ENCODE measurements at regions not wholly inside any gene's neighbourhood (a gene's known extent, or its start where the extent isn't known, plus 50 kb on each side); places are given as distances from the start of the nearest gene placed in this dataset.

- Histone ChIP-seq H3K4me3 (no peak overlapping the region), H3K27me3 (no peaks in the 10 kb centered on the region), H3K9me3 (no peaks in the 10 kb centered on the region), H3K36me3 (no peaks in the 10 kb centered on the region), H3K27ac (no peak overlapping the region), H3K4me1 (ENCODE audit: insufficient read depth) (no peaks in the 10 kb centered on the region)
- TF ChIP-seq EP300 (IDR thresholded peaks at IDR 0.05) = no peak
- TF ChIP-seq CTCF (IDR thresholded peaks at IDR 0.05) = no peak
- TF ChIP-seq POLR2A (IDR thresholded peaks at IDR 0.05) = no peak
- no peak for DNase-seq
- intact Hi-C loops (cut with DNase I) = no loop called here
These were observed 158.9 kb downstream of the PPP1R2C start for GRCh38 chrX:42619068-42619467.

- no peak overlapping the region for H3K4me3 ChIP-seq
- intact Hi-C loops (cut with DNase I) = no loop called here
- H3K4me1 ChIP-seq (ENCODE audit: insufficient read depth) = no peaks in the 10 kb centered on the region
- H3K36me3 ChIP-seq = no peaks in the 10 kb centered on the region
- no peak overlapping the region for H3K27ac ChIP-seq
- H3K9me3 ChIP-seq = no peaks in the 10 kb centered on the region
- WGBS, 3 donors = 56 to 63% (median 62%) methylated on average over 2 of the region's 2 CpGs
- DNase-seq = no peak
- no peak for TF ChIP-seq CTCF (IDR thresholded peaks at IDR 0.05)
- TF ChIP-seq EP300 (IDR thresholded peaks at IDR 0.05) = no peak
- TF ChIP-seq POLR2A (IDR thresholded peaks at IDR 0.05) = no peak
- no peaks in the 10 kb centered on the region for H3K27me3 ChIP-seq
These were observed 161.0 kb downstream of the PPP1R2C start for GRCh38 chrX:42616981-42617380.

GRCh38 chrX:42615161-42615563 is 162.8 kb downstream of the PPP1R2C start:
- Histone ChIP-seq H3K27ac (no peak overlapping the region), H3K4me3 (no peak overlapping the region), H3K4me1 (ENCODE audit: insufficient read depth) (no peaks in the 10 kb centered on the region), H3K9me3 (no peaks in the 10 kb centered on the region), H3K36me3 (no peaks in the 10 kb centered on the region), H3K27me3 (no peaks in the 10 kb centered on the region)
- intact Hi-C loops (cut with DNase I) = no loop called here
- TF ChIP-seq POLR2A (IDR thresholded peaks at IDR 0.05) = no peak
- TF ChIP-seq CTCF (IDR thresholded peaks at IDR 0.05) = no peak
- TF ChIP-seq EP300 (IDR thresholded peaks at IDR 0.05) = no peak
- DNase-seq = no peak
- 50 to 60% (median 52%) methylated on average over 1 of the region's 1 CpG for WGBS, 3 donors

GRCh38 chrX:42606591-42606990 is 171.4 kb downstream of the PPP1R2C start:
- no peak overlapping the region for H3K4me3 ChIP-seq
- no peak overlapping the region for H3K27ac ChIP-seq
- TF ChIP-seq CTCF (IDR thresholded peaks at IDR 0.05) (no peak), POLR2A (IDR thresholded peaks at IDR 0.05) (no peak), EP300 (IDR thresholded peaks at IDR 0.05) (no peak)
- no peaks in the 10 kb centered on the region for H3K27me3 ChIP-seq
- no peak for DNase-seq
- no peaks in the 10 kb centered on the region for H3K9me3 ChIP-seq
- WGBS, 3 donors = 90 to 98% (median 93%) methylated on average over 4 of the region's 4 CpGs
- intact Hi-C loops (cut with DNase I) = no loop called here
- no peaks in the 10 kb centered on the region for H3K4me1 ChIP-seq (ENCODE audit: insufficient read depth)
- H3K36me3 ChIP-seq = no peaks in the 10 kb centered on the region

GRCh38 chrX:42604302-42604701 is 173.7 kb downstream of the PPP1R2C start:
- WGBS, 3 donors = 82 to 96% (median 90%) methylated on average over 2 of the region's 2 CpGs
- Histone ChIP-seq H3K27me3 (no peaks in the 10 kb centered on the region), H3K27ac (no peak overlapping the region), H3K9me3 (no peaks in the 10 kb centered on the region), H3K36me3 (no peaks in the 10 kb centered on the region), H3K4me1 (ENCODE audit: insufficient read depth) (no peaks in the 10 kb centered on the region), H3K4me3 (no peak overlapping the region)
- DNase-seq = no peak
- intact Hi-C loops (cut with DNase I) = no loop called here
- TF ChIP-seq POLR2A (IDR thresholded peaks at IDR 0.05) = no peak
- TF ChIP-seq EP300 (IDR thresholded peaks at IDR 0.05) = no peak
- TF ChIP-seq CTCF (IDR thresholded peaks at IDR 0.05) = no peak
